Stomach (tissue), 4 donors: ENCODE measurements at regions not wholly inside any gene's neighbourhood (a gene's known extent, or its start where the extent isn't known, plus 50 kb on each side); places are given as distances from the start of the nearest gene placed in this dataset.

Experiments
- CTCF ChIP-seq, 7 experiments: fragments of 450-650 bp in 4 of 7; fragments of 200-600 bp in 3 of 7; sonication (generic) in 3 of 7; IDR thresholded peaks; one replicate each; pipeline ENCODE4 v1.5.1; 2016 to 2019; ENCODE audit warnings: antibody characterized with exemption in 7 of 7, control low read depth in 2 of 7, mild to moderate bottlenecking in 1 of 7
- EP300 ChIP-seq: sonication (generic); formaldehyde crosslinking; IDR thresholded peaks from one replicate; pipeline ENCODE4 v1.6.1; 2017; ENCODE audit warnings: antibody characterized with exemption
- POLR2A ChIP-seq, 4 donors: fragments of 450-650 bp; IDR thresholded peaks; one replicate each; pipeline ENCODE4 v1.6.1; 2016; ENCODE audit warnings: antibody characterized with exemption in 4 of 4, control low read depth in 2 of 4, mild to moderate bottlenecking in 1 of 4, moderate library complexity in 1 of 4
- POLR2AphosphoS5 ChIP-seq, 3 donors: sonication (generic); formaldehyde crosslinking; IDR thresholded peaks; one replicate each; pipeline ENCODE4 v1.6.1; 2016; ENCODE audit warnings: antibody characterized with exemption in 3 of 3

- TF ChIP-seq POLR2A (IDR thresholded peaks at IDR 0.05) (no peak), POLR2AphosphoS5 (IDR thresholded peaks at IDR 0.05) (no peak), CTCF (IDR thresholded peaks at IDR 0.05) (no peak), EP300 (no peak)
Measured at GRCh38 chr10:10204415-10204814, 813.3 kb upstream of the CELF2 start.
